Fibroblast of villous mesenchyme (primary cell): ENCODE measurements at regions not wholly inside any gene's neighbourhood (a gene's known extent, or its start where the extent isn't known, plus 50 kb on each side); places are given as distances from the start of the nearest gene placed in this dataset.

Experiments used
- DNase-seq: peaks from one replicate; pipeline ENCODE4 v3.0.0-alpha.2; 2010; ENCODE audit warnings: low read depth
- H3K4me3 ChIP-seq: 2 replicates; pipeline ENCODE4 v1.5.1; 2011; ENCODE audit warnings: low read depth, mild to moderate bottlenecking, low read length
- TF ChIP-seq, protein P1 (sequence below): IDR thresholded peaks from 2 replicates; pipeline ENCODE4 v1.5.1; 2012; ENCODE audit warnings: low read depth, mild to moderate bottlenecking, low read length; ENCODE audit not compliant: insufficient read depth

GRCh38 chr3:153095441-153095840, 66.6 kb upstream of the RAP2B start:
- TF ChIP-seq, protein P1, sequence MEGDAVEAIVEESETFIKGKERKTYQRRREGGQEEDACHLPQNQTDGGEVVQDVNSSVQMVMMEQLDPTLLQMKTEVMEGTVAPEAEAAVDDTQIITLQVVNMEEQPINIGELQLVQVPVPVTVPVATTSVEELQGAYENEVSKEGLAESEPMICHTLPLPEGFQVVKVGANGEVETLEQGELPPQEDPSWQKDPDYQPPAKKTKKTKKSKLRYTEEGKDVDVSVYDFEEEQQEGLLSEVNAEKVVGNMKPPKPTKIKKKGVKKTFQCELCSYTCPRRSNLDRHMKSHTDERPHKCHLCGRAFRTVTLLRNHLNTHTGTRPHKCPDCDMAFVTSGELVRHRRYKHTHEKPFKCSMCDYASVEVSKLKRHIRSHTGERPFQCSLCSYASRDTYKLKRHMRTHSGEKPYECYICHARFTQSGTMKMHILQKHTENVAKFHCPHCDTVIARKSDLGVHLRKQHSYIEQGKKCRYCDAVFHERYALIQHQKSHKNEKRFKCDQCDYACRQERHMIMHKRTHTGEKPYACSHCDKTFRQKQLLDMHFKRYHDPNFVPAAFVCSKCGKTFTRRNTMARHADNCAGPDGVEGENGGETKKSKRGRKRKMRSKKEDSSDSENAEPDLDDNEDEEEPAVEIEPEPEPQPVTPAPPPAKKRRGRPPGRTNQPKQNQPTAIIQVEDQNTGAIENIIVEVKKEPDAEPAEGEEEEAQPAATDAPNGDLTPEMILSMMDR, result no peak
- no peak for DNase-seq
- no peak overlapping the region for H3K4me3 ChIP-seq

GRCh38 chr3:153096731-153097131, 65.3 kb upstream of the RAP2B start:
- TF ChIP-seq, protein P1, result no peak
- no peak overlapping the region for H3K4me3 ChIP-seq
- DNase-seq, result no peak

- TF ChIP-seq, protein P1, result no peak
- no peak for DNase-seq
- no peak overlapping the region for H3K4me3 ChIP-seq
Measured at GRCh38 chr3:153097213-153097612, 64.8 kb upstream of the RAP2B start.

DNA sequence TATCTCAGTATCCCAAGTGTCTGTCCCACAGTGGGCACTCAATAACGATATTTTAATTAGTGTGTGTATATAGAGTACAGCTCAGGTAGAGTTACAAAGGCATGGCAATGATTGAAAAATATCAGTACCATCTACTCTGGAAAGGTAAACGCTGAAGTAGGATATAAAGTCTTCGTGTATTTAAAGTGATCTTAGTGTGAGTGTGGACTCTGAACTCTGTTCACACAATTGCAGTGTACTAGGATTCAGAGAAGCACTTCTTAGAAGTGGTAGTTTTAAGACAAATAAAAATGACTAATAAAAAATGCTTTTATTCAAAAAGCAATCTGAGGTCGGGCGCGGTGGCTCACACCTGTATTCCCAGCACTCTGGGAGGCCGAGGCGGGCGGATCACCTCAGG, 62.9 kb upstream of the RAP2B start:
- TF ChIP-seq, protein P1, result no peak
- H3K4me3 ChIP-seq, result no peak overlapping the region
- no peak for DNase-seq

DNA sequence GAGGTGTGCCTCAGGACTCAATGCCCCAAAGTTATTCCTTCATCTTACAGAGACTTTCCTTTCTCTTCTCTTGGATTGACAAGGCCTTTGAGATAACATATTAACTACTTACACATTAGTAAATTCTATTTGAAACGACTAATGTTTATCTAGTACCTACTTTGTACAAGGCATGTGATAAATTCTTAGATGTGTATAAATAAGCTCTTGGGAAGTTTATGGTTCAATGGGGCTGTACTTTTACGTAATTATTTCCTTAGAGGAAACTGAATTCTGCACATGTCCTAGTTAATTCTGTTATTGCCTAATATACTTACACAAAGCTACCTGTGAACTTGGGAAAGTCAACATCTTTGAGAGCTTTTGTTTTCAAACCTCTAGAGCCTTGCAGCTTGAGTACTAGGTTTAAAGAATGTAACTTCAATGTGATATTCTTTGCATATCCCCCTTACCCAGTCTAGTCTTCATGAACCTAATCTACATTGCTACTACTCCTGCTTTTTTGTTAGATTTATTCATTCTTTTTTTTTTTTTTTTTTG, 58.5 kb upstream of the RAP2B start:
- peak; percentile 14 for DNase-seq
- TF ChIP-seq, protein P1, result no peak
- no peak overlapping the region for H3K4me3 ChIP-seq

DNA sequence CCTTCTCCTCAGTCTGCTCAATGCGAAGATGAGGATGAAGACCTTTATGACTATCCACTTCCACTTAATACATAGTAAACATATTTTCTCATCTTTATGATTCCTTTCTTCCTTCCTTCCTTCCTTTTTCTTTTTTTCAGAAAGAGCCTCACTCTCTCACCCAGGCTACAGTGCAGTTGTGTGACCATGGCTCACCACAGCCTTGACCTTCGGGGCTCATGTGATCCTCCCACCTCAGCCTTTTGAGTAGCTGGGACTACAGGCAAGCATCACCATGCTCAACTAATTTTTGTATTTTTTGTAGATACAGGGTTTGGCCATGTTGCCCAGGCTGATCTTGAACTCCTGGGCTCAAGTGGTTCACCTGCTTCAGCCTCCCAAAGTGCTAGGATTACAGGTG, 52.0 kb upstream of the RAP2B start:
- TF ChIP-seq, protein P1, result no peak
- H3K4me3 ChIP-seq, result no peak overlapping the region
- no peak for DNase-seq

DNA sequence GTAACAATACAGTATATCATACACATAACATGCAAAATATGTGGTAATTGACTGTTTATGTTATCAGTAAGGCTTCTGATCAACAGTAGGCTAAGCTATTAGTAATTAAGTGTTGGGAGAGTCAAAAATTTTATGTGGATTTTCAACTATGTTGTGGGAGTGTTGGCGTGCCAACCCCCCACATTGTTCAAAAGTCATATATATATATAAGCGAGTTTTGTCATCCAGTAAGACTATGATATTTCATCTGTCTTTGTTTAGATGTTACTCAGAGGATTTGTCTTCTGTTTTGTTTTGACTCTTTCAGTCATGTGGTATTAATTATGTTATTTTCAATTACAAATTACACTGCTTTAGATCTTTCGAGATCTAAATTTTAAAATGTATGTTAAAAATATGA, 51.0 kb upstream of the RAP2B start:
- DNase-seq, result no peak
- no peak overlapping the region for H3K4me3 ChIP-seq
- TF ChIP-seq, protein P1, result no peak
